Stimulated activated CD4-positive, alpha-beta T cell treated with anti-CD3 and anti-CD28 coated beads, Interleukin-1b, Interleukin-23, amount 100 ng/mL, for 4 hours (primary cell): ENCODE measurements at regions not wholly inside any gene's neighbourhood (a gene's known extent, or its start where the extent isn't known, plus 50 kb on each side); places are given as distances from the start of the nearest gene placed in this dataset.
"Not testable (repeated sequence)": the region's sequence is repeated elsewhere in the genome, so short reads cannot be mapped to it uniquely, and the experiment has no call there.

Source experiments
- DNase-seq, 2 donors: peaks; one replicate each; pipeline ENCODE4 v3.0.0-alpha.2; 2020; ENCODE audit warnings: low read depth in 2 of 2

- DNase-seq, result no peak
Observed at GRCh38 chr4:12933760-12934221, 550.3 kb downstream of the RAB28 start.

GRCh38 chr4:12932203-12932788 lies 551.8 kb downstream of the RAB28 start:
- no peak for DNase-seq

- no peak for DNase-seq
Observed at GRCh38 chr4:12929784-12930183, 554.4 kb downstream of the RAB28 start.

- no peak for DNase-seq
Observed at GRCh38 chr4:12928751-12929150, 555.4 kb downstream of the RAB28 start.

- no peak for DNase-seq
Observed at GRCh38 chr4:12926189-12927066, 557.7 kb downstream of the RAB28 start.

- DNase-seq, result no peak
Observed at GRCh38 chr4:12924728-12925320, 559.3 kb downstream of the RAB28 start.

GRCh38 chr4:12924253-12924652 lies 559.9 kb downstream of the RAB28 start:
- no peak for DNase-seq

GRCh38 chr4:12912896-12913418 lies 571.2 kb downstream of the RAB28 start:
- no peak for DNase-seq

- no peak for DNase-seq
Observed at GRCh38 chr4:12911750-12912358, 572.3 kb downstream of the RAB28 start.

GRCh38 chr4:12903640-12904039 lies 580.5 kb downstream of the RAB28 start:
- not testable (repeated sequence) for DNase-seq

GRCh38 chr4:12902735-12903134 lies 581.4 kb downstream of the RAB28 start:
- DNase-seq, result no peak

GRCh38 chr4:12897954-12898353 lies 586.2 kb downstream of the RAB28 start:
- no peak for DNase-seq

GRCh38 chr4:12894062-12894461 lies 590.1 kb downstream of the RAB28 start:
- no peak for DNase-seq

- no peak for DNase-seq
Observed at GRCh38 chr4:12889054-12889453, 595.1 kb downstream of the RAB28 start.

GRCh38 chr4:12884846-12885796 lies 599.0 kb downstream of the RAB28 start:
- DNase-seq, result no peak

GRCh38 chr4:12881945-12882584 lies 602.1 kb downstream of the RAB28 start:
- no peak for DNase-seq

GRCh38 chr4:12880844-12881243 lies 603.3 kb downstream of the RAB28 start:
- no peak for DNase-seq

GRCh38 chr4:12879496-12879895 lies 604.6 kb downstream of the RAB28 start:
- DNase-seq, result no peak

- no peak for DNase-seq
Observed at GRCh38 chr4:12875640-12876243, 608.4 kb downstream of the RAB28 start.

GRCh38 chr4:12873351-12873750 lies 610.8 kb downstream of the RAB28 start:
- no peak for DNase-seq
